Liver (tissue), 7 donors: ENCODE measurements at regions not wholly inside any gene's neighbourhood (a gene's known extent, or its start where the extent isn't known, plus 50 kb on each side); places are given as distances from the start of the nearest gene placed in this dataset.

Experiments
- DNase-seq: peaks from one replicate; pipeline ENCODE4 v3.0.0-alpha.2; 2017; ENCODE audit warnings: low spot score
- H3K27ac ChIP-seq, 2 donors: one replicate each; pipeline ENCODE4 v1.7.0; 2013; ENCODE audit warnings: inconsistent platforms in 2 of 2, low read length in 2 of 2, control low read depth in 1 of 2, low read depth in 1 of 2, mild to moderate bottlenecking in 1 of 2
- H3K27me3 ChIP-seq, 4 donors: one replicate each; pipeline versions ENCODE4 v1.6.1 to v1.7.0; 2013; ENCODE audit warnings: low read length in 3 of 4, inconsistent platforms in 1 of 4, mild to moderate bottlenecking in 1 of 4, moderate library complexity in 1 of 4; ENCODE audit not compliant: control insufficient read depth in 4 of 4, insufficient read depth in 4 of 4
- H3K36me3 ChIP-seq, 4 donors: one replicate each; pipeline versions ENCODE4 v1.6.1 to v1.7.0; 2013; ENCODE audit warnings: low read length in 3 of 4, mild to moderate bottlenecking in 3 of 4, low read depth in 1 of 4, moderate library complexity in 1 of 4; ENCODE audit not compliant: control insufficient read depth in 4 of 4, insufficient read depth in 3 of 4
- H3K4me1 ChIP-seq, 4 donors: one replicate each; pipeline versions ENCODE4 v1.6.1 to v1.7.0; 2013; ENCODE audit warnings: low read length in 3 of 4, mild to moderate bottlenecking in 3 of 4, moderate library complexity in 1 of 4; ENCODE audit not compliant: control insufficient read depth in 4 of 4, insufficient read depth in 4 of 4
- H3K4me3 ChIP-seq, 3 donors: one replicate each; pipeline versions ENCODE4 v1.6.1 to v1.7.0; 2013; ENCODE audit warnings: low read length in 3 of 3, control low read depth in 1 of 3, low read depth in 1 of 3, mild to moderate bottlenecking in 1 of 3
- H3K9ac ChIP-seq, 2 donors: one replicate each; pipeline ENCODE4 v1.7.0; 2013; ENCODE audit warnings: low read length in 2 of 2, mild to moderate bottlenecking in 2 of 2, moderate library complexity in 2 of 2, control low read depth in 1 of 2, low read depth in 1 of 2
- H3K9me3 ChIP-seq, 4 donors: one replicate each; pipeline versions ENCODE4 v1.6.1 to v1.7.0; 2013; ENCODE audit warnings: low read length in 3 of 4; ENCODE audit not compliant: control insufficient read depth in 4 of 4
- ATF3 ChIP-seq: IDR thresholded peaks from 2 replicates; pipeline ENCODE4 v1.6.1; 2016; ENCODE audit warnings: antibody characterized with exemption
- CTCF ChIP-seq: fragments of 150-350 bp; IDR thresholded peaks from 2 replicates; pipeline ENCODE4 v1.5.1; 2017; ENCODE audit warnings: improper control_type of control experiment, low read depth, low read length; ENCODE audit not compliant: missing input control
- EGR1 ChIP-seq, 2 donors: IDR thresholded peaks; 2 replicates each; pipeline ENCODE4 v1.6.1; 2016 to 2018; ENCODE audit warnings: antibody characterized with exemption in 2 of 2, low read depth in 2 of 2
- FOXA1 ChIP-seq: IDR thresholded peaks from 2 replicates; pipeline ENCODE4 v1.6.1; 2016; ENCODE audit warnings: antibody characterized with exemption
- FOXA2 ChIP-seq: IDR thresholded peaks from 2 replicates; pipeline ENCODE4 v1.6.1; 2016; ENCODE audit warnings: antibody characterized with exemption
- GABPA ChIP-seq, 2 donors: IDR thresholded peaks in 1 of 2; conservative IDR thresholded peaks in 1 of 2; 2 replicates each; pipeline ENCODE4 v1.6.1; 2016; ENCODE audit warnings: antibody characterized with exemption in 2 of 2, mild to moderate bottlenecking in 1 of 2, moderate library complexity in 1 of 2
- HNF4A ChIP-seq, 2 donors: conservative IDR thresholded peaks; 2 replicates each; pipeline ENCODE4 v1.6.1; 2016; ENCODE audit warnings: antibody characterized with exemption in 2 of 2, mild to moderate bottlenecking in 2 of 2
- HNF4G ChIP-seq: IDR thresholded peaks from 2 replicates; pipeline ENCODE4 v1.6.1; 2016; ENCODE audit warnings: antibody characterized with exemption
- JUND ChIP-seq, 2 donors: IDR thresholded peaks; 2 replicates each; pipeline ENCODE4 v1.6.1; 2016; ENCODE audit warnings: antibody characterized with exemption in 2 of 2
- MAX ChIP-seq: IDR thresholded peaks from 2 replicates; pipeline ENCODE4 v1.6.1; 2016; ENCODE audit warnings: antibody characterized with exemption
- NR2F2 ChIP-seq: IDR thresholded peaks from 2 replicates; pipeline ENCODE4 v1.6.1; 2016; ENCODE audit warnings: antibody characterized with exemption
- RAD21 ChIP-seq, 2 donors: IDR thresholded peaks; 2 replicates each; pipeline ENCODE4 v1.6.1; 2016; ENCODE audit warnings: antibody characterized with exemption in 2 of 2, mild to moderate bottlenecking in 2 of 2
- REST ChIP-seq: IDR thresholded peaks from 2 replicates; pipeline ENCODE4 v1.6.1; 2016; ENCODE audit warnings: antibody characterized with exemption, mild to moderate bottlenecking
- RXRA ChIP-seq, 2 donors: IDR thresholded peaks; 2 replicates each; pipeline ENCODE4 v1.6.1; 2017 to 2018; ENCODE audit warnings: antibody characterized with exemption in 2 of 2, mild to moderate bottlenecking in 1 of 2
- SP1 ChIP-seq: IDR thresholded peaks from 2 replicates; pipeline ENCODE4 v1.6.1; 2018; ENCODE audit warnings: antibody characterized with exemption, mild to moderate bottlenecking
- TAF1 ChIP-seq: conservative IDR thresholded peaks from 2 replicates; pipeline ENCODE4 v1.6.1; 2016; ENCODE audit warnings: antibody characterized with exemption, mild to moderate bottlenecking
- YY1 ChIP-seq: IDR thresholded peaks from 2 replicates; pipeline ENCODE4 v1.6.1; 2016; ENCODE audit warnings: antibody characterized with exemption, mild to moderate bottlenecking
- ZBTB33 ChIP-seq: IDR thresholded peaks from 2 replicates; pipeline ENCODE4 v1.6.1; 2016; ENCODE audit warnings: antibody characterized with exemption
- donor health status: healthy.
- donor health status: healthy.
- donor health status: healthy.
- donor health status: healthy.

GRCh38 chr10:83538047-83538446 is 601.3 kb upstream of the GHITM start:
- no peaks in the 10 kb centered on the region for H3K9me3 ChIP-seq
- no peak overlapping the region for H3K9ac ChIP-seq
- H3K36me3 ChIP-seq, result no peaks in the 10 kb centered on the region
- no peak overlapping the region for H3K4me3 ChIP-seq
- no peak for DNase-seq
- H3K4me1 ChIP-seq, result no peaks in the 10 kb centered on the region
- no peaks in the 10 kb centered on the region for H3K27me3 ChIP-seq
- TF ChIP-seq ZBTB33 (no peak), HNF4G (no peak), FOXA2 (no peak), REST (no peak), MAX (no peak), EGR1 (IDR thresholded peaks at IDR 0.05; ENCODE audit: low read depth in 2 of 2) (no peak), ATF3 (no peak), SP1 (no peak), GABPA (IDR thresholded peaks at IDR 0.05 in 1 of 2, conservative IDR thresholded peaks at IDR 0.05 in 1 of 2) (no peak), RAD21 (IDR thresholded peaks at IDR 0.05) (no peak), YY1 (no peak), JUND (IDR thresholded peaks at IDR 0.05) (no peak), CTCF (no peak), RXRA (IDR thresholded peaks at IDR 0.05) (no peak), FOXA1 (no peak), HNF4A (conservative IDR thresholded peaks at IDR 0.05) (no peak), NR2F2 (no peak), TAF1 (no peak)
- H3K27ac ChIP-seq, result no peak overlapping the region
